ENCODE measurements at regions not wholly inside any gene's neighbourhood (a gene's known extent, or its start where the extent isn't known, plus 50 kb on each side); places are given as distances from the start of the nearest gene placed in this dataset.
"Not testable (repeated sequence)": the region's sequence is repeated elsewhere in the genome, so short reads cannot be mapped to it uniquely, and the experiment has no call there.

DNA sequence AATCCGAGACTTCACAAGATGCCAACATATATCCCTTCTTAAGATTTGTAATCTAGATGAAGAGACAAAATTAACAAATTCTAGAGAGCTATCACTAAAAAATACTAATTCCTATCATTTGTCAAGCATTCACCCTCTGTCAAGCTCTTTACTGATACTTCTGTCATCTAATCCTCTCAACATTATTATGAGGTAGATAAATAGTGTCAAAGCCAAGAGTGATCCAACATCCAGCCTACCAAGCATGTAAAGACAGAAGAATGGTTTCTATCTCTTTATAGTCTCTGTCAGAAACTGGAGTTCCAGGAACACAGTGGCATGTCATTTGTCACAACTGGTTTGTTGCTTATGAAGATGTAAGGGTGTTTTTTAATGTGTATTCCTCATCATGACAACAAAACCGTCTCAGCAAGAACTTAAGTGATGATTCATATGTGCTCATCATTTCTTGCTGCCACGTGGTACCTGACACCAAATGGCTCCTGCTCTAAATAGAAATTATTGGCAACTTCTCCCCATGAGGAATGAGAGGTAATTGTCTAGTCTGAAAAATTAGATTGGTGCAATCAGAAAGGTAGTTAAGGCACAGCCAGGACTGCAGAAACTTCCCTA is 196.8 kb downstream of the TOX3 start:
- no peaks in the 10 kb centered on the region for H3K27me3 ChIP-seq (ENCODE audit: low read depth)
- peaks cover 5% of the 10 kb centered on the region for H3K9me3 ChIP-seq (replicated peaks)
- no peak overlapping the region for H3K4me3 ChIP-seq
- intact Hi-C loops (cut with micrococcal nuclease), result no loop called here
- TF ChIP-seq, protein P1, sequence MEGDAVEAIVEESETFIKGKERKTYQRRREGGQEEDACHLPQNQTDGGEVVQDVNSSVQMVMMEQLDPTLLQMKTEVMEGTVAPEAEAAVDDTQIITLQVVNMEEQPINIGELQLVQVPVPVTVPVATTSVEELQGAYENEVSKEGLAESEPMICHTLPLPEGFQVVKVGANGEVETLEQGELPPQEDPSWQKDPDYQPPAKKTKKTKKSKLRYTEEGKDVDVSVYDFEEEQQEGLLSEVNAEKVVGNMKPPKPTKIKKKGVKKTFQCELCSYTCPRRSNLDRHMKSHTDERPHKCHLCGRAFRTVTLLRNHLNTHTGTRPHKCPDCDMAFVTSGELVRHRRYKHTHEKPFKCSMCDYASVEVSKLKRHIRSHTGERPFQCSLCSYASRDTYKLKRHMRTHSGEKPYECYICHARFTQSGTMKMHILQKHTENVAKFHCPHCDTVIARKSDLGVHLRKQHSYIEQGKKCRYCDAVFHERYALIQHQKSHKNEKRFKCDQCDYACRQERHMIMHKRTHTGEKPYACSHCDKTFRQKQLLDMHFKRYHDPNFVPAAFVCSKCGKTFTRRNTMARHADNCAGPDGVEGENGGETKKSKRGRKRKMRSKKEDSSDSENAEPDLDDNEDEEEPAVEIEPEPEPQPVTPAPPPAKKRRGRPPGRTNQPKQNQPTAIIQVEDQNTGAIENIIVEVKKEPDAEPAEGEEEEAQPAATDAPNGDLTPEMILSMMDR (IDR thresholded peaks at IDR 0.05; ENCODE audit: borderline replicate concordance), result no peak
- no peaks in the 10 kb centered on the region for H3K36me3 ChIP-seq
- H3K4me1 ChIP-seq, result no peaks in the 10 kb centered on the region
- DNase-seq, result no peak
- H3K27ac ChIP-seq (replicated peaks), result no peak overlapping the region

DNA sequence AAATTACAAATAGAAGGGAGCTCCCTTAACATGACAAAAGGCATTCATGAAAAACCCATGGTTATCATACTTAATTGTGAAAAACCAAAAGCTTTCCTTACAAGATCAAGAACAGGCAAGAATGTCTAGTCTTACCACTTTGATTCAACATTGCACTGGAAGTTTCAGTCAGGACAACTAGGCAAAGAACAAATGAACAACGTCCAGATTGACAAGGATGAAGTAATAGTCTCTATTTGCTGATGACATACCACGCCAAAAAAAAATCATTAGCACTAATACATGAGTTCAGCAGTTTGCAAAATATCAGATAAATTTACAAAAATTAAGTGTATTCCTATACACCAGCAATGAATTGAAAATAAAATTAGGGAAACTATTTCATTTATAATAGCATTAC is 200.2 kb downstream of the TOX3 start:
- Histone ChIP-seq H3K4me1 (no peaks in the 10 kb centered on the region), H3K27ac (replicated peaks) (no peak overlapping the region), H3K27me3 (ENCODE audit: low read depth) (no peaks in the 10 kb centered on the region), H3K4me3 (no peak overlapping the region), H3K9me3 (replicated peaks) (peaks cover 5% of the 10 kb centered on the region), H3K36me3 (no peaks in the 10 kb centered on the region)
- TF ChIP-seq, protein P1 (IDR thresholded peaks at IDR 0.05; ENCODE audit: borderline replicate concordance), result no peak
- no peak for DNase-seq
- intact Hi-C loops (cut with micrococcal nuclease), result no loop called here

DNA sequence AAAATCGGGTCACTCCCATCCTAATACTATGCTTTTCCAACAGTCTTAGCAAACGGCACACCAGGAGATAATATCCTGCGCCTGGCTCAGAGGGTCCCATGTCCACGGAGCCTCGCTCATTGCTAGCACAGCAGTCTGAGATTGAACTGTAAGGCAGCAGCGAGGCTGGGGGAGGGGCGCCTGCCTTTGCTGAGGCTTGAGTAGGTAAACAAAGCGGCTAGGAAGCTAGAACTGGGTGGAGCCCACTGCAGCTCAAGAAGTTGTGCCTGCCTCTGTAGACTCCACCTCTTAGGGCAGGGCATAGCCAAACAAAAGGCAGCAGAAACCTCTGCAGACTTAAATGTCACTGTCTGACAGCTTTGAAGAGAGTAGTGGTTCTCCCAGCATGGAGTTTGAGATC is 213.3 kb downstream of the TOX3 start:
- H3K27ac ChIP-seq (replicated peaks); H3K4me1 ChIP-seq; H3K4me3 ChIP-seq; DNase-seq; H3K27me3 ChIP-seq (ENCODE audit: low read depth); H3K36me3 ChIP-seq; intact Hi-C loops (cut with micrococcal nuclease): not testable (repeated sequence)
- peaks cover 23% of the 10 kb centered on the region for H3K9me3 ChIP-seq (replicated peaks)

DNA sequence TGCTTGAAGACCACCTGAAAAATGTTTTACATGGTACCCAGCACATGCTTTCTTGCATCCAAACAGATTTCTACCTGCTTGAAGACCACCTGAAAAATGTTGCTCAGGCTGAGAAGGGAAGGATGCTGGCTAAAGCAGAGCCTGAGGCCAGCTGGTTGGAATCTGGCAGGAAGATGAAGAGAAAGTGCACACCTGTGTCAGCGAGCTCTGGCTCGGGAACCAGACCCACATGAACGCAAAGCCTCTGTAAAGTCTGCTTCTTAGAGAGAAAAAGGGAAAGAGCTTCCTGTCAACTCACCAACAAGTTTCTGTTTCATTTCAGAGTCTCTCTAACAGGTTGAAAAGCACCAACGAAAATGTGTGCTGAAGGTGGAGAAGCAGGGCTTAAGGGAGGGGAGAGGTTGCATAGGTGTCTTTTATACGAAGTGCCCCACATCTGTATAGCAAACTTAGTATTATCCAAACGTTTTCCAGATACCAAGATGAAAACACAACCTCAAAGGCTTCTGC is 226.0 kb downstream of the TOX3 start:
- Histone ChIP-seq H3K9me3 (replicated peaks) (no peaks in the 10 kb centered on the region), H3K4me1 (no peaks in the 10 kb centered on the region), H3K27ac (replicated peaks) (no peak overlapping the region), H3K27me3 (ENCODE audit: low read depth) (no peaks in the 10 kb centered on the region), H3K36me3 (no peaks in the 10 kb centered on the region), H3K4me3 (no peak overlapping the region)
- DNase-seq, result no peak
- TF ChIP-seq, protein P1 (IDR thresholded peaks at IDR 0.05; ENCODE audit: borderline replicate concordance), result no peak
- intact Hi-C loops (cut with micrococcal nuclease), result no loop called here

DNA sequence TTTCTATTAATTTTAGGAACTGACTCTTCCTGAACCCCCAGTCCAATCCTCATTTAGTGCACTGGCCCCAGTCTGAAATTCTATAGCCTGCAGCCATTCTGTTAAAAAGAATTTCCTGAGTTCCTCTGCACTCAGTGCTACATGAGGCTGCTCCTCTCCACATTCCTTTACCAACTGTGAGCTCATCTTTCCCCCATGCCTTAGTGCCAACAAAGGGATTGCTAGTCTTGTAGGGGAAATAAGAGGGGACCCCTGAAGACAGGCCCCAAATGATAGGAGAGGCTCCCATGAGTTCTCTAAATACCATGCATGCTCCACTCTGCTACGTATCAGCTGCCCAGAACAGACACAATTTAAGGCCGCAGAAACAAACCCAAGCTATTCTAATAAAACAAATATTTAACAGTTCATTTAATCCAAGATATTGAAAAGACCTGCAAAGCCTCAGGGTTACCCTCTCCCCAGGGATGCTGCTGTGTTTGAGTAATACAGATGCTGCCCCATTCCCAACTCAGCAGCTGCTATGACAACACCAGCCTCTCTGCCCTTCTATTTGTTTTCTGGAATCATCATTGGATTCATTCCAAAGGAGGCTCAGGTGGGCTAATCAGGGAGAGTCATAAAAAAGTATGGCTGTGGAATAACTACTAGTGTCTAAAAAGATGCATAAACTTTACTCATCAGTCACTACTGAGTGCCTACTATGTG is 228.5 kb downstream of the TOX3 start:
- Histone ChIP-seq H3K27me3 (ENCODE audit: low read depth) (no peaks in the 10 kb centered on the region), H3K4me1 (no peaks in the 10 kb centered on the region), H3K27ac (replicated peaks) (no peak overlapping the region), H3K36me3 (no peaks in the 10 kb centered on the region), H3K4me3 (no peak overlapping the region), H3K9me3 (replicated peaks) (no peaks in the 10 kb centered on the region)
- TF ChIP-seq, protein P1 (IDR thresholded peaks at IDR 0.05; ENCODE audit: borderline replicate concordance), result no peak
- intact Hi-C loops (cut with micrococcal nuclease), result no loop called here
- no peak for DNase-seq

DNA sequence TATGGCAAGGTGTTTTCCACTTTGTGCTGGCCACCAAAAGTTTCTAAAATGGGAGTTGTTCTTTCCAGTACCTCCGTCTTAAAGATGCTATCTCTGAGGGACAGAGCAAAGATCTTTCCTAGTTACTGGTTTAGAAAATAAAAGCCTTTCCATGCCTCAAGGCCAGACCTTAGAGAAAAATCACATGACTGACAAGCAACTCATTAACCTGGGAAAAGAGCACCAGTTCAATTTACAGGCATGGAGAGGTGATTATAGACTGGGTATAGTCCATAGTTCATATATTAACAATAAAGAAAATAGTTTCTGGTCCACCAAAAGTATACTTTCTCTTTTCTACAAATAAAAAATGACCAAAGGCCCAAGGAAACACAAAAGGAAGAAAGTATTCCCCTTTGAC is 230.7 kb downstream of the TOX3 start:
- Histone ChIP-seq H3K4me1 (no peaks in the 10 kb centered on the region), H3K4me3 (no peak overlapping the region), H3K27me3 (ENCODE audit: low read depth) (no peaks in the 10 kb centered on the region), H3K9me3 (replicated peaks) (no peaks in the 10 kb centered on the region), H3K27ac (replicated peaks) (no peak overlapping the region), H3K36me3 (no peaks in the 10 kb centered on the region)
- no peak for DNase-seq
- intact Hi-C loops (cut with micrococcal nuclease), result no loop called here
- TF ChIP-seq, protein P1 (IDR thresholded peaks at IDR 0.05; ENCODE audit: borderline replicate concordance), result no peak

Data from left ventricle myocardium inferior (tissue), 1 donor.